Common myeloid progenitor, CD34-positive (primary cell): ENCODE measurements at regions not wholly inside any gene's neighbourhood (a gene's known extent, or its start where the extent isn't known, plus 50 kb on each side); places are given as distances from the start of the nearest gene placed in this dataset.

Experiments
- CTCF ChIA-PET: fragments of 350-600 bp; sonication (Branson Sonifier 250); formaldehyde crosslinking; loops from one replicate; lab custom pipeline; 2021; ENCODE audit warnings: antibody characterized with exemption; lab: Charles Lee
- POLR2A ChIA-PET: fragments of 350-600 bp; sonication (Branson Sonifier 250); formaldehyde crosslinking; loops from one replicate; lab custom pipeline; 2021; ENCODE audit warnings: antibody characterized with exemption; lab: Charles Lee
- DNase-seq, 3 donors: peaks; one replicate each; pipeline versions ENCODE4 v3.0.0 to v3.0.0-alpha.2; 2013
- H3K27ac ChIP-seq, 2 experiments: 1 replicate in 1 of 2; 2 replicates in 1 of 2; pipeline ENCODE4 v1.7.0; 2013; ENCODE audit warnings: inconsistent platforms in 2 of 2, low read length in 2 of 2, mild to moderate bottlenecking in 2 of 2, low read depth in 1 of 2, moderate library complexity in 1 of 2; ENCODE audit not compliant: severe bottlenecking in 2 of 2, insufficient read depth in 1 of 2, poor library complexity in 1 of 2
- H3K27me3 ChIP-seq, 5 experiments: replicated peaks in 2 of 5; 1 replicate in 3 of 5; 2 replicates in 2 of 5; pipeline versions ENCODE4 v1.6.1 to v1.7.0; 2013; ENCODE audit warnings: low read length in 4 of 5, mild to moderate bottlenecking in 2 of 5, moderate library complexity in 2 of 5, inconsistent platforms in 1 of 5; ENCODE audit not compliant: insufficient read depth in 5 of 5, control insufficient read depth in 4 of 5
- H3K36me3 ChIP-seq, 4 experiments: 1 replicate in 2 of 4; 2 replicates in 2 of 4; pipeline versions ENCODE4 v1.6.1 to v1.7.0; 2013; ENCODE audit warnings: low read length in 3 of 4, control low read depth in 1 of 4, mild to moderate bottlenecking in 1 of 4; ENCODE audit not compliant: control insufficient read depth in 4 of 4, insufficient read depth in 4 of 4
- H3K4me1 ChIP-seq, 4 experiments: 1 replicate in 3 of 4; 2 replicates in 1 of 4; pipeline versions ENCODE4 v1.6.1 to v1.7.1; 2013; ENCODE audit warnings: low read length in 3 of 4, mild to moderate bottlenecking in 3 of 4, control low read depth in 1 of 4, inconsistent platforms in 1 of 4, moderate library complexity in 1 of 4; ENCODE audit not compliant: control insufficient read depth in 4 of 4, insufficient read depth in 4 of 4; ENCODE audit errors: control extremely low read depth in 1 of 4
- H3K4me3 ChIP-seq, 7 experiments: 1 replicate in 4 of 7; 2 replicates in 3 of 7; pipeline versions ENCODE4 v1.5.1 to v1.7.0; 2013; ENCODE audit warnings: mild to moderate bottlenecking in 7 of 7, low read length in 6 of 7, moderate library complexity in 6 of 7, inconsistent platforms in 2 of 7, low read depth in 2 of 7, control low read depth in 1 of 7; ENCODE audit not compliant: insufficient read depth in 4 of 7, control insufficient read depth in 1 of 7; ENCODE audit errors: extremely low read depth in 1 of 7
- H3K9me3 ChIP-seq, 5 experiments: 1 replicate in 4 of 5; 2 replicates in 1 of 5; pipeline versions ENCODE4 v1.6.1 to v1.7.1; 2013; ENCODE audit warnings: low read length in 4 of 5, mild to moderate bottlenecking in 2 of 5, inconsistent platforms in 1 of 5, low read depth in 1 of 5, moderate library complexity in 1 of 5; ENCODE audit not compliant: control insufficient read depth in 4 of 5, insufficient read depth in 2 of 5; ENCODE audit errors: control extremely low read depth in 1 of 5
- WGBS: methylation state at CpG from one replicate; pipeline ENCODE4 v1.1.5; 2013; ENCODE audit not compliant: insufficient coverage; 5-methylcytosine and 5-hydroxymethylcytosine counted together

- no peak for DNase-seq
- ChIA-PET CTCF (no interaction called here), POLR2A (no interaction called here)
- Histone ChIP-seq H3K9me3 (no peaks in the 10 kb centered on the region), H3K4me1 (no peaks in the 10 kb centered on the region), H3K27me3 (no peaks in the 10 kb centered on the region), H3K4me3 (no peak overlapping the region), H3K27ac (no peak overlapping the region), H3K36me3 (no peaks in the 10 kb centered on the region)
- no CpG with 5 or more reads among the region's 3 CpGs for WGBS
These were observed 435.6 kb upstream of the ONECUT1 start for GRCh38 chr15:53225781-53226180.

- Histone ChIP-seq H3K4me3 (no peak overlapping the region), H3K27me3 (no peaks in the 10 kb centered on the region), H3K27ac (no peak overlapping the region), H3K36me3 (no peaks in the 10 kb centered on the region), H3K9me3 (no peaks in the 10 kb centered on the region), H3K4me1 (peaks cover 0 to 1% (median 0%) of the 10 kb centered on the region in 4 experiments)
- ChIA-PET CTCF (no interaction called here), POLR2A (no interaction called here)
- no peak for DNase-seq
These were observed 434.2 kb upstream of the ONECUT1 start for GRCh38 chr15:53224371-53224770.

- no CpG with 5 or more reads among the region's 1 CpG for WGBS
- no peak overlapping the region for H3K27ac ChIP-seq
- H3K9me3 ChIP-seq = no peaks in the 10 kb centered on the region
- no peak for DNase-seq
- no peaks in the 10 kb centered on the region for H3K27me3 ChIP-seq
- POLR2A ChIA-PET = no interaction called here
- peaks cover 0 to 3% (median under 1%) of the 10 kb centered on the region in 4 experiments for H3K4me1 ChIP-seq
- no peaks in the 10 kb centered on the region for H3K36me3 ChIP-seq
- H3K4me3 ChIP-seq = no peak overlapping the region
- CTCF ChIA-PET = no interaction called here
These were observed 433.7 kb upstream of the ONECUT1 start for GRCh38 chr15:53223815-53224214.

GRCh38 chr15:53218666-53219580 is 428.8 kb upstream of the ONECUT1 start:
- peak in 2 of 3 donors; percentile 56 to 59 for DNase-seq
- POLR2A ChIA-PET = no interaction called here

GRCh38 chr15:53216036-53216435 is 425.9 kb upstream of the ONECUT1 start:
- DNase-seq = no peak
- Histone ChIP-seq H3K36me3 (no peaks in the 10 kb centered on the region), H3K9me3 (no peaks in the 10 kb centered on the region), H3K27me3 (no peaks in the 10 kb centered on the region), H3K4me1 (peaks cover 0 to 6% (median 2%) of the 10 kb centered on the region in 4 experiments), H3K27ac (no peak overlapping the region), H3K4me3 (no peak overlapping the region)
- 100% methylated on average over 1 of the region's 3 CpGs for WGBS
- CTCF ChIA-PET = no interaction called here
- POLR2A ChIA-PET = no interaction called here

More at GRCh38 chr15:53218666-53219580, 428.8 kb upstream of the ONECUT1 start:
- 88% methylated on average over 4 of the region's 7 CpGs for WGBS
- no peak overlapping the region for H3K4me3 ChIP-seq
- H3K27ac ChIP-seq = no peak overlapping the region
- CTCF ChIA-PET = no interaction called here
- no peaks in the 10 kb centered on the region for H3K36me3 ChIP-seq
- H3K27me3 ChIP-seq = no peaks in the 10 kb centered on the region
- H3K4me1 ChIP-seq = peaks cover 0 to 6% (median 2%) of the 10 kb centered on the region in 4 experiments
- no peaks in the 10 kb centered on the region for H3K9me3 ChIP-seq

GRCh38 chr15:53213336-53213735 is 423.2 kb upstream of the ONECUT1 start:
- Histone ChIP-seq H3K4me3 (no peak overlapping the region), H3K27me3 (no peaks in the 10 kb centered on the region), H3K27ac (no peak overlapping the region), H3K9me3 (no peaks in the 10 kb centered on the region), H3K4me1 (no peaks in the 10 kb centered on the region), H3K36me3 (no peaks in the 10 kb centered on the region)
- CTCF ChIA-PET = no interaction called here
- no peak for DNase-seq
- POLR2A ChIA-PET = no interaction called here

GRCh38 chr15:53212785-53213184 is 422.6 kb upstream of the ONECUT1 start:
- Histone ChIP-seq H3K4me3 (no peak overlapping the region), H3K9me3 (no peaks in the 10 kb centered on the region), H3K36me3 (no peaks in the 10 kb centered on the region), H3K27ac (no peak overlapping the region), H3K4me1 (no peaks in the 10 kb centered on the region), H3K27me3 (no peaks in the 10 kb centered on the region)
- DNase-seq = no peak
- POLR2A ChIA-PET = no interaction called here
- CTCF ChIA-PET = no interaction called here
- WGBS = 89% methylated on average over 4 of the region's 4 CpGs
